HL-60 (cell line): ENCODE measurements at regions not wholly inside any gene's neighbourhood (a gene's known extent, or its start where the extent isn't known, plus 50 kb on each side); places are given as distances from the start of the nearest gene placed in this dataset.

Source experiments
- DNase-seq, 2 experiments: peaks; one replicate each; pipeline ENCODE4 v3.0.0-alpha.2; 2010 to 2020; ENCODE audit warnings: low read depth in 1 of 2, low spot score in 1 of 2
- H3K27ac ChIP-seq: fragments of 250-450 bp; sonication (Bioruptor Pico); replicated peaks from 2 replicates; pipeline ENCODE4 v1.5.1; 2020; ENCODE audit warnings: mild to moderate bottlenecking, moderate library complexity
- H3K27me3 ChIP-seq: fragments of 250-450 bp; sonication (Bioruptor Pico); 2 replicates; pipeline ENCODE4 v1.5.1; 2021; ENCODE audit warnings: mild to moderate bottlenecking, moderate library complexity; ENCODE audit not compliant: insufficient read depth, poor library complexity, severe bottlenecking
- H3K4me3 ChIP-seq: replicated peaks from 2 replicates; pipeline ENCODE4 v1.5.1; 2011; ENCODE audit warnings: mild to moderate bottlenecking, control low read depth, low read length; ENCODE audit not compliant: insufficient read depth
- CTCF ChIP-seq: IDR thresholded peaks from one replicate; pipeline ENCODE4 v1.5.1; 2011; ENCODE audit warnings: low read length, control low read depth, inconsistent platforms; ENCODE audit not compliant: insufficient read depth
- GABPA ChIP-seq: IDR thresholded peaks from 2 replicates; pipeline ENCODE4 v1.6.1; 2012; ENCODE audit warnings: low read depth
- POLR2AphosphoS5 ChIP-seq: IDR thresholded peaks from 2 replicates; pipeline ENCODE4 v1.6.1; 2012; ENCODE audit warnings: low read depth
- REST ChIP-seq: IDR thresholded peaks from 2 replicates; pipeline ENCODE4 v1.6.1; 2012; ENCODE audit warnings: low read depth; ENCODE audit not compliant: insufficient replicate concordance
- SPI1 ChIP-seq: IDR thresholded peaks from 2 replicates; pipeline ENCODE4 v1.6.1; 2012; ENCODE audit warnings: low read depth, mild to moderate bottlenecking, borderline replicate concordance

GRCh38 chr5:136675769-136676168, 310.4 kb upstream of the TRPC7 start:
- Histone ChIP-seq H3K27ac (no peak overlapping the region), H3K27me3 (no peaks in the 10 kb centered on the region), H3K4me3 (no peak overlapping the region)
- TF ChIP-seq GABPA (no peak), REST (no peak), SPI1 (no peak), POLR2AphosphoS5 (no peak), CTCF (no peak)
- DNase-seq, result no peak

GRCh38 chr5:136674178-136674577, 308.8 kb upstream of the TRPC7 start:
- TF ChIP-seq SPI1 (no peak), CTCF (no peak), POLR2AphosphoS5 (no peak), REST (no peak), GABPA (no peak)
- Histone ChIP-seq H3K27ac (no peak overlapping the region), H3K4me3 (no peak overlapping the region), H3K27me3 (no peaks in the 10 kb centered on the region)
- no peak for DNase-seq

GRCh38 chr5:136667789-136668188, 302.4 kb upstream of the TRPC7 start:
- no peak for TF ChIP-seq GABPA
- no peak for TF ChIP-seq REST
- TF ChIP-seq POLR2AphosphoS5, result no peak
- TF ChIP-seq CTCF, result no peak
- TF ChIP-seq SPI1, result no peak
- H3K27ac ChIP-seq, result no peak overlapping the region
- no peak overlapping the region for H3K4me3 ChIP-seq
- H3K27me3 ChIP-seq, result no peaks in the 10 kb centered on the region
- DNase-seq, result no peak
